ENCODE measurements at regions not wholly inside any gene's neighbourhood (a gene's known extent, or its start where the extent isn't known, plus 50 kb on each side); places are given as distances from the start of the nearest gene placed in this dataset.

GRCh38 chr12:115012861-115013235, 328.9 kb upstream of the TBX3 start:
- Histone ChIP-seq H3K4me2 (ENCODE audit: low read length) (no peak overlapping the region), H3K9me3 (replicated peaks; ENCODE audit: low read length) (no peaks in the 10 kb centered on the region), H3K4me3 (ENCODE audit: low read length) (no peak overlapping the region), H3K9ac (ENCODE audit: low read depth, low read length) (no peak overlapping the region), H3K27me3 (ENCODE audit: control insufficient read depth, insufficient read depth, low read length) (no peaks in the 10 kb centered on the region), H3K4me1 (ENCODE audit: control insufficient read depth, insufficient read depth, low read length) (no peaks in the 10 kb centered on the region), H3K36me3 (ENCODE audit: insufficient read depth, low read length) (no peaks in the 10 kb centered on the region)

GRCh38 chr12:115011703-115012102, 327.7 kb upstream of the TBX3 start:
- H3K4me1 ChIP-seq (ENCODE audit: control insufficient read depth, insufficient read depth, low read length), result no peaks in the 10 kb centered on the region

GRCh38 chr12:115010324-115010995, 326.5 kb upstream of the TBX3 start:
- Histone ChIP-seq H3K27me3 (ENCODE audit: control insufficient read depth, insufficient read depth, low read length) (no peaks in the 10 kb centered on the region), H3K9me3 (replicated peaks; ENCODE audit: low read length) (no peaks in the 10 kb centered on the region), H3K4me2 (ENCODE audit: low read length) (no peak overlapping the region), H3K36me3 (ENCODE audit: insufficient read depth, low read length) (no peaks in the 10 kb centered on the region), H3K9ac (ENCODE audit: low read depth, low read length) (no peak overlapping the region), H3K4me1 (ENCODE audit: control insufficient read depth, insufficient read depth, low read length) (no peaks in the 10 kb centered on the region), H3K4me3 (ENCODE audit: low read length) (no peak overlapping the region)

More at GRCh38 chr12:115011703-115012102, 327.7 kb upstream of the TBX3 start:
- no peaks in the 10 kb centered on the region for H3K36me3 ChIP-seq (ENCODE audit: insufficient read depth, low read length)
- no peaks in the 10 kb centered on the region for H3K27me3 ChIP-seq (ENCODE audit: control insufficient read depth, insufficient read depth, low read length)
- no peak overlapping the region for H3K4me2 ChIP-seq (ENCODE audit: low read length)
- H3K9me3 ChIP-seq (replicated peaks; ENCODE audit: low read length), result no peaks in the 10 kb centered on the region
- H3K9ac ChIP-seq (ENCODE audit: low read depth, low read length), result no peak overlapping the region
- H3K4me3 ChIP-seq (ENCODE audit: low read length), result no peak overlapping the region

GRCh38 chr12:115008929-115009328, 325.0 kb upstream of the TBX3 start:
- H3K4me1 ChIP-seq (ENCODE audit: control insufficient read depth, insufficient read depth, low read length), result no peaks in the 10 kb centered on the region
- H3K27me3 ChIP-seq (ENCODE audit: control insufficient read depth, insufficient read depth, low read length), result no peaks in the 10 kb centered on the region
- no peak overlapping the region for H3K4me2 ChIP-seq (ENCODE audit: low read length)
- H3K36me3 ChIP-seq (ENCODE audit: insufficient read depth, low read length), result no peaks in the 10 kb centered on the region
- H3K9me3 ChIP-seq (replicated peaks; ENCODE audit: low read length), result no peaks in the 10 kb centered on the region
- no peak overlapping the region for H3K9ac ChIP-seq (ENCODE audit: low read depth, low read length)
- H3K4me3 ChIP-seq (ENCODE audit: low read length), result no peak overlapping the region

GRCh38 chr12:115004470-115005146, 320.6 kb upstream of the TBX3 start:
- Histone ChIP-seq H3K9ac (ENCODE audit: low read depth, low read length) (no peak overlapping the region), H3K27me3 (ENCODE audit: control insufficient read depth, insufficient read depth, low read length) (no peaks in the 10 kb centered on the region), H3K4me3 (ENCODE audit: low read length) (no peak overlapping the region), H3K4me2 (ENCODE audit: low read length) (no peak overlapping the region), H3K9me3 (replicated peaks; ENCODE audit: low read length) (no peaks in the 10 kb centered on the region), H3K4me1 (ENCODE audit: control insufficient read depth, insufficient read depth, low read length) (no peaks in the 10 kb centered on the region), H3K36me3 (ENCODE audit: insufficient read depth, low read length) (no peaks in the 10 kb centered on the region)

- Histone ChIP-seq H3K27me3 (ENCODE audit: control insufficient read depth, insufficient read depth, low read length) (no peaks in the 10 kb centered on the region), H3K4me2 (ENCODE audit: low read length) (no peak overlapping the region), H3K36me3 (ENCODE audit: insufficient read depth, low read length) (no peaks in the 10 kb centered on the region), H3K4me1 (ENCODE audit: control insufficient read depth, insufficient read depth, low read length) (no peaks in the 10 kb centered on the region), H3K9ac (ENCODE audit: low read depth, low read length) (no peak overlapping the region), H3K4me3 (ENCODE audit: low read length) (no peak overlapping the region), H3K9me3 (replicated peaks; ENCODE audit: low read length) (no peaks in the 10 kb centered on the region)
Observed at GRCh38 chr12:115002434-115002833, 318.5 kb upstream of the TBX3 start.

GRCh38 chr12:115001571-115002180, 317.7 kb upstream of the TBX3 start:
- Histone ChIP-seq H3K9ac (ENCODE audit: low read depth, low read length) (no peak overlapping the region), H3K36me3 (ENCODE audit: insufficient read depth, low read length) (no peaks in the 10 kb centered on the region), H3K4me3 (ENCODE audit: low read length) (no peak overlapping the region), H3K9me3 (replicated peaks; ENCODE audit: low read length) (no peaks in the 10 kb centered on the region), H3K4me2 (ENCODE audit: low read length) (no peak overlapping the region), H3K4me1 (ENCODE audit: control insufficient read depth, insufficient read depth, low read length) (no peaks in the 10 kb centered on the region), H3K27me3 (ENCODE audit: control insufficient read depth, insufficient read depth, low read length) (no peaks in the 10 kb centered on the region)

- no peak overlapping the region for H3K4me2 ChIP-seq (ENCODE audit: low read length)
- peaks cover 3% of the 10 kb centered on the region for H3K9me3 ChIP-seq (replicated peaks; ENCODE audit: low read length)
- H3K36me3 ChIP-seq (ENCODE audit: insufficient read depth, low read length), result no peaks in the 10 kb centered on the region
- no peaks in the 10 kb centered on the region for H3K27me3 ChIP-seq (ENCODE audit: control insufficient read depth, insufficient read depth, low read length)
- H3K4me1 ChIP-seq (ENCODE audit: control insufficient read depth, insufficient read depth, low read length), result no peaks in the 10 kb centered on the region
- H3K9ac ChIP-seq (ENCODE audit: low read depth, low read length), result no peak overlapping the region
- no peak overlapping the region for H3K4me3 ChIP-seq (ENCODE audit: low read length)
Observed at GRCh38 chr12:115000038-115000437, 316.1 kb upstream of the TBX3 start.

GRCh38 chr12:114998750-114999128, 314.8 kb upstream of the TBX3 start:
- H3K4me3 ChIP-seq (ENCODE audit: low read length), result no peak overlapping the region
- H3K9me3 ChIP-seq (replicated peaks; ENCODE audit: low read length), result peaks cover 3% of the 10 kb centered on the region
- no peak overlapping the region for H3K4me2 ChIP-seq (ENCODE audit: low read length)
- no peaks in the 10 kb centered on the region for H3K27me3 ChIP-seq (ENCODE audit: control insufficient read depth, insufficient read depth, low read length)
- H3K9ac ChIP-seq (ENCODE audit: low read depth, low read length), result no peak overlapping the region
- no peaks in the 10 kb centered on the region for H3K36me3 ChIP-seq (ENCODE audit: insufficient read depth, low read length)
- no peaks in the 10 kb centered on the region for H3K4me1 ChIP-seq (ENCODE audit: control insufficient read depth, insufficient read depth, low read length)

- Histone ChIP-seq H3K36me3 (ENCODE audit: insufficient read depth, low read length) (no peaks in the 10 kb centered on the region), H3K4me3 (ENCODE audit: low read length) (no peak overlapping the region), H3K4me1 (ENCODE audit: control insufficient read depth, insufficient read depth, low read length) (no peaks in the 10 kb centered on the region), H3K9ac (ENCODE audit: low read depth, low read length) (no peak overlapping the region), H3K27me3 (ENCODE audit: control insufficient read depth, insufficient read depth, low read length) (no peaks in the 10 kb centered on the region), H3K4me2 (ENCODE audit: low read length) (no peak overlapping the region), H3K9me3 (replicated peaks; ENCODE audit: low read length) (peaks cover 3% of the 10 kb centered on the region)
Observed at GRCh38 chr12:114998118-114998749, 314.3 kb upstream of the TBX3 start.

GRCh38 chr12:114996382-114996781, 312.4 kb upstream of the TBX3 start:
- H3K9ac ChIP-seq (ENCODE audit: low read depth, low read length), result no peak overlapping the region

More at GRCh38 chr12:114996382-114996781, 312.4 kb upstream of the TBX3 start:
- H3K4me1 ChIP-seq (ENCODE audit: control insufficient read depth, insufficient read depth, low read length), result no peaks in the 10 kb centered on the region
- H3K4me2 ChIP-seq (ENCODE audit: low read length), result no peak overlapping the region
- H3K4me3 ChIP-seq (ENCODE audit: low read length), result no peak overlapping the region
- H3K36me3 ChIP-seq (ENCODE audit: insufficient read depth, low read length), result no peaks in the 10 kb centered on the region
- H3K27me3 ChIP-seq (ENCODE audit: control insufficient read depth, insufficient read depth, low read length), result no peaks in the 10 kb centered on the region
- peaks cover 3% of the 10 kb centered on the region for H3K9me3 ChIP-seq (replicated peaks; ENCODE audit: low read length)

Measured in skeletal muscle satellite cell (primary cell).